Stimulated activated CD4-positive, alpha-beta T cell treated with anti-CD3 and anti-CD28 coated beads, Interleukin-12 subunit alpha, Interleukin-12 subunit beta, amount 100 ng/mL, for 48 hours (primary cell): ENCODE measurements at regions not wholly inside any gene's neighbourhood (a gene's known extent, or its start where the extent isn't known, plus 50 kb on each side); places are given as distances from the start of the nearest gene placed in this dataset.
A peak's percentile ranks its signal among the peaks of the same experiment; 100 is the strongest.
"Not testable (repeated sequence)": the region's sequence is repeated elsewhere in the genome, so short reads cannot be mapped to it uniquely, and the experiment has no call there.

Source experiments
- DNase-seq, 3 donors: peaks; one replicate each; pipeline ENCODE4 v3.0.0-alpha.2; 2020; ENCODE audit warnings: low read depth in 2 of 3, low spot score in 1 of 3

GRCh38 chr5:134471858-134472449 lies 53.5 kb upstream of the JADE2 start:
- not testable (repeated sequence) for DNase-seq

GRCh38 chr5:134468921-134469400 lies 56.5 kb upstream of the JADE2 start:
- DNase-seq: no peak

- DNase-seq: no peak
Observed at GRCh38 chr5:134467231-134467630, 55.5 kb upstream of the CDKN2AIPNL start.

GRCh38 chr5:134466241-134467069 lies 54.8 kb upstream of the CDKN2AIPNL start:
- DNase-seq: peak; percentile 15 to 27 (median 23)

GRCh38 chr5:134465816-134466240 lies 54.1 kb upstream of the CDKN2AIPNL start:
- DNase-seq: peak; percentile 17 to 56 (median 54)

GRCh38 chr5:134464988-134465815 lies 53.5 kb upstream of the CDKN2AIPNL start:
- no peak for DNase-seq

- DNase-seq: no peak
Observed at GRCh38 chr5:134463991-134464760, 52.5 kb upstream of the CDKN2AIPNL start.

GRCh38 chr5:134463176-134463720 lies 51.6 kb upstream of the CDKN2AIPNL start:
- DNase-seq: no peak

GRCh38 chr5:134462761-134463160 lies 51.1 kb upstream of the CDKN2AIPNL start:
- DNase-seq: no peak

GRCh38 chr5:134462047-134462575 lies 50.4 kb upstream of the CDKN2AIPNL start:
- no peak for DNase-seq
